ENCODE measurements at regions not wholly inside any gene's neighbourhood (a gene's known extent, or its start where the extent isn't known, plus 50 kb on each side); places are given as distances from the start of the nearest gene placed in this dataset.

- DNase-seq (ENCODE audit: low read depth in 2 of 2), result no peak
Observed at GRCh38 chr10:129389194-129389593, 77.8 kb upstream of the MGMT start.

GRCh38 chr10:129390147-129390546, 76.9 kb upstream of the MGMT start:
- no peak for DNase-seq (ENCODE audit: low read depth in 2 of 2)

GRCh38 chr10:129390726-129391125, 76.3 kb upstream of the MGMT start:
- DNase-seq (ENCODE audit: low read depth in 2 of 2), result no peak

GRCh38 chr10:129391464-129391863, 75.6 kb upstream of the MGMT start:
- no peak for DNase-seq (ENCODE audit: low read depth in 2 of 2)

- DNase-seq (ENCODE audit: low read depth in 2 of 2), result no peak
Observed at GRCh38 chr10:129392855-129393254, 74.2 kb upstream of the MGMT start.

GRCh38 chr10:129393812-129394211, 73.2 kb upstream of the MGMT start:
- DNase-seq (ENCODE audit: low read depth in 2 of 2), result no peak

GRCh38 chr10:129394518-129395328, 72.3 kb upstream of the MGMT start:
- no peak for DNase-seq (ENCODE audit: low read depth in 2 of 2)

- DNase-seq (ENCODE audit: low read depth in 2 of 2), result no peak
Observed at GRCh38 chr10:129396021-129396722, 70.9 kb upstream of the MGMT start.

GRCh38 chr10:129397198-129397974, 69.7 kb upstream of the MGMT start:
- no peak for DNase-seq (ENCODE audit: low read depth in 2 of 2)

- no peak for DNase-seq (ENCODE audit: low read depth in 2 of 2)
Observed at GRCh38 chr10:129398711-129399141, 68.3 kb upstream of the MGMT start.

- no peak for DNase-seq (ENCODE audit: low read depth in 2 of 2)
Observed at GRCh38 chr10:129400426-129400825, 66.6 kb upstream of the MGMT start.

GRCh38 chr10:129402459-129402858, 64.6 kb upstream of the MGMT start:
- no peak for DNase-seq (ENCODE audit: low read depth in 2 of 2)

GRCh38 chr10:129404091-129404490, 63.0 kb upstream of the MGMT start:
- no peak for DNase-seq (ENCODE audit: low read depth in 2 of 2)

- DNase-seq (ENCODE audit: low read depth in 2 of 2), result no peak
Observed at GRCh38 chr10:129405389-129405788, 61.7 kb upstream of the MGMT start.

- DNase-seq (ENCODE audit: low read depth in 2 of 2), result no peak
Observed at GRCh38 chr10:129410688-129411392, 56.2 kb upstream of the MGMT start.

- no peak for DNase-seq (ENCODE audit: low read depth in 2 of 2)
Observed at GRCh38 chr10:129411393-129411705, 55.7 kb upstream of the MGMT start.

- DNase-seq (ENCODE audit: low read depth in 2 of 2), result no peak
Observed at GRCh38 chr10:129411772-129412171, 55.3 kb upstream of the MGMT start.

GRCh38 chr10:129413024-129413423, 54.0 kb upstream of the MGMT start:
- DNase-seq (ENCODE audit: low read depth in 2 of 2), result no peak

GRCh38 chr10:129415215-129416140, 51.6 kb upstream of the MGMT start:
- no peak for DNase-seq (ENCODE audit: low read depth in 2 of 2)

- DNase-seq (ENCODE audit: low read depth in 2 of 2), result no peak
Observed at GRCh38 chr10:129416155-129416554, 50.9 kb upstream of the MGMT start.
